Loucy (cell line): ENCODE measurements at regions not wholly inside any gene's neighbourhood (a gene's known extent, or its start where the extent isn't known, plus 50 kb on each side); places are given as distances from the start of the nearest gene placed in this dataset.

Source experiments
- CTCF ChIP-seq: fragments of 200-600 bp; sonication (generic); conservative IDR thresholded peaks from 2 replicates; pipeline ENCODE4 v1.5.1; 2014; ENCODE audit warnings: mild to moderate bottlenecking, antibody characterized with exemption, low read length
- EZH2phosphoT487 ChIP-seq: fragments of 200-600 bp; IDR thresholded peaks from 2 replicates; pipeline ENCODE4 v1.6.1; 2018; ENCODE audit warnings: antibody characterized with exemption, mild to moderate bottlenecking, moderate library complexity, borderline replicate concordance

DNA sequence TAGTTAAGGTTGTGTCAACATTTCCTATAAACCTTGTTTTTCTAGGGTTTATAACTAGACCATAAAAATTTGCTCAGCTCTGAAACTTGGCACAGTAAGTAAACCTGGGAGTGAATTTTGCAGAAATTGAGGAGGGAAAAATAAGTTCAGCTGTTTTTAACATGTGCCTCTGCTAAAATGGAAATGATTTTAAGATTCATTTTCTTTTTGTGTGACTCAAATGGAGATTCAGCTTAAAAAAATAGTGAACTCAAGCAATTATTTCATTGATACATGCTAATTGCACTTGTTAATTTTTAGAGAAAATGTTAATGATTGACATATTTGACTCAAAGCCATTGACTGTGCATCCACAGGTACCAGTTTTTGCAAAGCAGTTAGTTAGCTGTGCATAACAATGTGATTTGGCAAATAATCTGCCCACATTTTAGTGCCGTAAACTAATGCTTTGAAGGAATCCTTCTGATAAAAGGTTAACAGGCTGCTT lies 68.5 kb upstream of the ZNF438 start:
- TF ChIP-seq CTCF (no peak), EZH2phosphoT487 (no peak)
